NCI-H748 (cell line): ENCODE measurements at regions not wholly inside any gene's neighbourhood (a gene's known extent, or its start where the extent isn't known, plus 50 kb on each side); places are given as distances from the start of the nearest gene placed in this dataset.
"Not testable (repeated sequence)": the region's sequence is repeated elsewhere in the genome, so short reads cannot be mapped to it uniquely, and the experiment has no call there.

Source experiments
- DNase-seq: peaks from one replicate; lab custom pipeline; 2025; ENCODE audit not compliant: unreplicated experiment; lab: John Stamatoyannopoulos, UW

GRCh38 chr6:169145496-169145895 lies 108.2 kb downstream of the THBS2 start:
- DNase-seq: no peak

- DNase-seq: no peak
These were observed 109.3 kb downstream of the THBS2 start for GRCh38 chr6:169144356-169144755.

- no peak for DNase-seq
These were observed 111.2 kb downstream of the THBS2 start for GRCh38 chr6:169142538-169142844.

- DNase-seq: no peak
These were observed 111.7 kb downstream of the THBS2 start for GRCh38 chr6:169141671-169142537.

GRCh38 chr6:169140986-169141495 lies 112.6 kb downstream of the THBS2 start:
- no peak for DNase-seq

- DNase-seq: no peak
These were observed 114.3 kb downstream of the THBS2 start for GRCh38 chr6:169139179-169139971.

GRCh38 chr6:169132352-169132940 lies 121.2 kb downstream of the THBS2 start:
- DNase-seq: no peak

GRCh38 chr6:169131390-169131789 lies 122.3 kb downstream of the THBS2 start:
- DNase-seq: no peak

- DNase-seq: no peak
These were observed 123.5 kb downstream of the THBS2 start for GRCh38 chr6:169130113-169130512.

- DNase-seq: no peak
These were observed 132.6 kb downstream of the THBS2 start for GRCh38 chr6:169121013-169121412.

GRCh38 chr6:169119669-169120068 lies 134.0 kb downstream of the THBS2 start:
- DNase-seq: no peak

- DNase-seq: no peak
These were observed 135.3 kb downstream of the THBS2 start for GRCh38 chr6:169118346-169118830.

- DNase-seq: no peak
These were observed 136.0 kb downstream of the THBS2 start for GRCh38 chr6:169117663-169118062.

GRCh38 chr6:169115632-169116031 lies 138.0 kb downstream of the THBS2 start:
- DNase-seq: no peak

GRCh38 chr6:169114632-169115031 lies 139.0 kb downstream of the THBS2 start:
- not testable (repeated sequence) for DNase-seq

GRCh38 chr6:169112483-169113320 lies 140.9 kb downstream of the THBS2 start:
- DNase-seq: no peak

- no peak for DNase-seq
These were observed 142.4 kb downstream of the THBS2 start for GRCh38 chr6:169111203-169111602.

- DNase-seq: no peak
These were observed 144.0 kb downstream of the THBS2 start for GRCh38 chr6:169109411-169110220.

- no peak for DNase-seq
These were observed 144.9 kb downstream of the THBS2 start for GRCh38 chr6:169108753-169109152.

- no peak for DNase-seq
These were observed 147.5 kb downstream of the THBS2 start for GRCh38 chr6:169106176-169106575.
